ENCODE measurements at regions not wholly inside any gene's neighbourhood (a gene's known extent, or its start where the extent isn't known, plus 50 kb on each side); places are given as distances from the start of the nearest gene placed in this dataset.

DNA sequence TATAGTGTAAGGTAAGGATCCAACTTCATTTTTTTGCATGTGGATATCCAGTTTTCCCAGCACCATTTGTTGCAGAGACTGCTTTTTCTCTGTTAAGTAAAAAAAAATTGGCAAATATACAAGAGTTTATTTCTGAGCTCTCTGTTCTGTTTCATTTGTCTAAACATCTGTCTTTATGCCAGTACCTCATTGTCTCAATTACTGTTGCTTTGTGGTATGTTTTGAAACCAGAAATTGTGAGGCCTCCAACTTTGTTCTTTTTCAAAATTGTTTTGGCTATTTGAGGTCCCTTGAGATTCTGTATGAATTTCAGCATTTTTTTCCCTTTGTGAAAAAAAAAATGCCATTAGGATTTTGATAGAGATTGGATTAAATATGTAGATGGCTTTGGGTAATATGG lies 150.5 kb downstream of the MINAR1 start:
- ChIA-PET POLR2A (no interaction called here), CTCF (no interaction called here)
- Histone ChIP-seq H3K79me2 (ENCODE audit: control insufficient read depth, insufficient read depth, low read length) (no peaks in the 10 kb centered on the region), H3K27me3 (replicated peaks in 1 of 4; ENCODE audit: control extremely low read depth in 1 of 4, control insufficient read depth in 3 of 4, insufficient read depth in 4 of 4, low read length in 3 of 4) (peaks cover 0 to 4% (median 0%) of the 10 kb centered on the region in 4 experiments), H3K4me2 (replicated peaks; ENCODE audit: low read depth, low read length, poor library complexity, severe bottlenecking) (no peak overlapping the region), H3K36me3 (replicated peaks in 1 of 2; ENCODE audit: control extremely low read depth in 1 of 2, control insufficient read depth in 1 of 2, extremely low read depth in 1 of 2, insufficient read depth in 2 of 2, low read length in 1 of 2) (no peaks in the 10 kb centered on the region), H4K20me1 (ENCODE audit: control insufficient read depth, insufficient read depth, low read length, poor library complexity, severe bottlenecking) (no peaks in the 10 kb centered on the region), H3K4me1 (ENCODE audit: control insufficient read depth in 2 of 2, insufficient read depth in 2 of 2, low read length in 2 of 2) (no peaks in the 10 kb centered on the region), H2AFZ (ENCODE audit: insufficient read depth, low read depth, low read length, poor library complexity, severe bottlenecking) (no peak overlapping the region), H3K9ac (ENCODE audit: low read length) (no peak overlapping the region), H3K4me3 (ENCODE audit: control extremely low read depth in 1 of 5, extremely low read depth in 1 of 5, insufficient read depth in 1 of 5, low read depth in 2 of 5, low read length in 4 of 5) (no peak overlapping the region), H3K9me3 (ENCODE audit: control extremely low read depth in 1 of 3, control insufficient read depth in 2 of 3, insufficient read depth in 1 of 3, low read length in 2 of 3) (peaks cover 0 to 3% (median 2%) of the 10 kb centered on the region in 3 donors), H3K27ac (ENCODE audit: low read length in 2 of 2) (no peak overlapping the region)
- H3K4me3 Mint-ChIP-seq = no peak overlapping the region
- intact Hi-C loops (cut with micrococcal nuclease) = no loop called here
- peaks cover 36% of the 10 kb centered on the region for H3K27me3 Mint-ChIP-seq
- no peak for ATAC-seq (ENCODE audit: low read depth)
- TF ChIP-seq, protein P1, sequence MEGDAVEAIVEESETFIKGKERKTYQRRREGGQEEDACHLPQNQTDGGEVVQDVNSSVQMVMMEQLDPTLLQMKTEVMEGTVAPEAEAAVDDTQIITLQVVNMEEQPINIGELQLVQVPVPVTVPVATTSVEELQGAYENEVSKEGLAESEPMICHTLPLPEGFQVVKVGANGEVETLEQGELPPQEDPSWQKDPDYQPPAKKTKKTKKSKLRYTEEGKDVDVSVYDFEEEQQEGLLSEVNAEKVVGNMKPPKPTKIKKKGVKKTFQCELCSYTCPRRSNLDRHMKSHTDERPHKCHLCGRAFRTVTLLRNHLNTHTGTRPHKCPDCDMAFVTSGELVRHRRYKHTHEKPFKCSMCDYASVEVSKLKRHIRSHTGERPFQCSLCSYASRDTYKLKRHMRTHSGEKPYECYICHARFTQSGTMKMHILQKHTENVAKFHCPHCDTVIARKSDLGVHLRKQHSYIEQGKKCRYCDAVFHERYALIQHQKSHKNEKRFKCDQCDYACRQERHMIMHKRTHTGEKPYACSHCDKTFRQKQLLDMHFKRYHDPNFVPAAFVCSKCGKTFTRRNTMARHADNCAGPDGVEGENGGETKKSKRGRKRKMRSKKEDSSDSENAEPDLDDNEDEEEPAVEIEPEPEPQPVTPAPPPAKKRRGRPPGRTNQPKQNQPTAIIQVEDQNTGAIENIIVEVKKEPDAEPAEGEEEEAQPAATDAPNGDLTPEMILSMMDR (IDR thresholded peaks at IDR 0.05) = no peak
- TF ChIP-seq EZH2 (IDR thresholded peaks at IDR 0.05; ENCODE audit: borderline replicate concordance, insufficient read depth, low read depth, low read length, poor library complexity, severe bottlenecking) = no peak
- H3K27ac Mint-ChIP-seq = no peak overlapping the region
- H3K9me3 Mint-ChIP-seq (ENCODE audit: insufficient read depth) = peaks cover 3% of the 10 kb centered on the region
- no peaks in the 10 kb centered on the region for H3K4me1 Mint-ChIP-seq
- DNase-seq = no peak

DNA sequence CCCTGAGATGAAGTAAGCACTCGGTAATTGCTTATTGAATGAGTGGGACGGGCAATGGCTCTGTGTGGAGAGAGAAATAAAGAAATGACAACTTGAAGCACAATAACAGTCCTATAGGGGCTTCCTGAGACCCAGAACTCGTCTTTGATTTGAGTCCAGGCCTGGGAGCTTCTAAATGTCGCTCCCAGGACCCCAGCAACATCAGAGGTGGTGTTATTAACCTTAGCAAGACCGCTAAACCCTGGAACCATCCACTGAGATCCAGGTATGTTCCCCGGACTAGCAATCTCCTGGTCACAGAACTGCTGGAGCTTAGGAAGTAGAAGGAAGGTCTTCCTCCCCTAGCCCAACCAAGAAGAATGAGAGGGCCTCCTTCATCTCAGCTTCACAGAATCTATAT lies 160.0 kb downstream of the MINAR1 start:
- Histone ChIP-seq H4K20me1 (ENCODE audit: control insufficient read depth, insufficient read depth, low read length, poor library complexity, severe bottlenecking) (no peaks in the 10 kb centered on the region), H3K79me2 (ENCODE audit: control insufficient read depth, insufficient read depth, low read length) (no peaks in the 10 kb centered on the region), H3K27ac (ENCODE audit: low read length in 2 of 2) (no peak overlapping the region), H3K27me3 (replicated peaks in 1 of 4; ENCODE audit: control extremely low read depth in 1 of 4, control insufficient read depth in 3 of 4, insufficient read depth in 4 of 4, low read length in 3 of 4) (peaks cover 0 to 9% (median 2%) of the 10 kb centered on the region in 4 experiments), H3K4me1 (ENCODE audit: control insufficient read depth in 2 of 2, insufficient read depth in 2 of 2, low read length in 2 of 2) (no peaks in the 10 kb centered on the region), H3K4me3 (ENCODE audit: control extremely low read depth in 1 of 5, extremely low read depth in 1 of 5, insufficient read depth in 1 of 5, low read depth in 2 of 5, low read length in 4 of 5) (no peak overlapping the region), H3K36me3 (replicated peaks in 1 of 2; ENCODE audit: control extremely low read depth in 1 of 2, control insufficient read depth in 1 of 2, extremely low read depth in 1 of 2, insufficient read depth in 2 of 2, low read length in 1 of 2) (no peaks in the 10 kb centered on the region), H3K9me3 (ENCODE audit: control extremely low read depth in 1 of 3, control insufficient read depth in 2 of 3, insufficient read depth in 1 of 3, low read length in 2 of 3) (peaks cover 0 to 3% (median 0%) of the 10 kb centered on the region in 3 donors), H3K4me2 (replicated peaks; ENCODE audit: low read depth, low read length, poor library complexity, severe bottlenecking) (no peak overlapping the region), H3K9ac (ENCODE audit: low read length) (no peak overlapping the region), H2AFZ (ENCODE audit: insufficient read depth, low read depth, low read length, poor library complexity, severe bottlenecking) (no peak overlapping the region)
- no peak for DNase-seq
- ChIA-PET CTCF (interaction anchor here (0.7 kb wide), 1 partner anchor 8 kb away, joined by 3 read pairs; no protein-coding TSS in a partner anchor), POLR2A (no interaction called here)
- no peak for TF ChIP-seq EZH2 (IDR thresholded peaks at IDR 0.05; ENCODE audit: borderline replicate concordance, insufficient read depth, low read depth, low read length, poor library complexity, severe bottlenecking)
- TF ChIP-seq, protein P1 (IDR thresholded peaks at IDR 0.05) = no peak
- no peak for ATAC-seq (ENCODE audit: low read depth)
- Mint-ChIP-seq H3K27ac (no peak overlapping the region), H3K27me3 (peaks cover 16% of the 10 kb centered on the region), H3K4me1 (no peaks in the 10 kb centered on the region), H3K4me3 (no peak overlapping the region), H3K9me3 (ENCODE audit: insufficient read depth) (no peaks in the 10 kb centered on the region)
- intact Hi-C loops (cut with micrococcal nuclease) = no loop called here
- 66% methylated on average over 4 of the region's 6 CpGs for WGBS (ENCODE audit: insufficient coverage)

Data from B cell (primary cell).